Upper lobe of left lung (tissue), 6 donors: ENCODE measurements at regions not wholly inside any gene's neighbourhood (a gene's known extent, or its start where the extent isn't known, plus 50 kb on each side); places are given as distances from the start of the nearest gene placed in this dataset.
A peak's percentile ranks its signal among the peaks of the same experiment; 100 is the strongest.

Experiments used
- ATAC-seq, 2 donors: fragments of 200-7000 bp; cut with Tn5 transposase; one replicate each; pipeline ENCODE4 v1.9.1; 2022; ENCODE audit warnings: mild to moderate bottlenecking in 2 of 2, moderate library complexity in 2 of 2; ENCODE audit not compliant: low FRiP score in 2 of 2
- DNase-seq, 2 donors: peaks; one replicate each; pipeline ENCODE4 v3.0.0-alpha.2; 2019 to 2020
- H3K27ac ChIP-seq, 4 donors: fragments of 200-600 bp; sonication (generic); one replicate each; pipeline ENCODE4 v1.5.1; 2016 to 2019
- H3K27me3 ChIP-seq, 4 donors: fragments of 200-600 bp; sonication (generic); one replicate each; pipeline ENCODE4 v1.5.1; 2017 to 2019
- H3K36me3 ChIP-seq, 4 donors: fragments of 200-600 bp; sonication (generic); one replicate each; pipeline ENCODE4 v1.5.1; 2016 to 2019
- H3K4me1 ChIP-seq, 4 donors: fragments of 200-600 bp; sonication (generic); one replicate each; pipeline ENCODE4 v1.5.1; 2018 to 2019
- H3K4me3 ChIP-seq, 4 donors: fragments of 200-600 bp; sonication (generic); one replicate each; pipeline ENCODE4 v1.5.1; 2017 to 2019; ENCODE audit warnings: mild to moderate bottlenecking in 2 of 4, moderate library complexity in 1 of 4
- H3K9me3 ChIP-seq, 4 donors: fragments of 200-600 bp; sonication (generic); one replicate each; pipeline ENCODE4 v1.5.1; 2018 to 2019
- EP300 ChIP-seq, 4 donors: sonication (generic); formaldehyde crosslinking; IDR thresholded peaks; one replicate each; pipeline ENCODE4 v1.5.1; 2017; ENCODE audit warnings: antibody characterized with exemption in 4 of 4, control low read depth in 2 of 4
- POLR2A ChIP-seq, 4 donors: fragments of 450-650 bp; IDR thresholded peaks; one replicate each; pipeline ENCODE4 v1.5.1; 2016 to 2017; ENCODE audit warnings: antibody characterized with exemption in 4 of 4, mild to moderate bottlenecking in 2 of 4
- POLR2AphosphoS5 ChIP-seq, 2 donors: sonication (generic); formaldehyde crosslinking; IDR thresholded peaks; one replicate each; pipeline ENCODE4 v1.5.1; 2017; ENCODE audit warnings: antibody characterized with exemption in 2 of 2
- WGBS, 2 donors: methylation state at CpG; one replicate each; pipeline ENCODE4 v1.1.5; 2017 to 2018; 5-methylcytosine and 5-hydroxymethylcytosine counted together
- TF ChIP-seq, protein P1 (sequence below), 6 experiments: fragments of 450-650 bp in 4 of 6; fragments of 200-600 bp in 2 of 6; sonication (generic) in 2 of 6; IDR thresholded peaks; one replicate each; pipeline ENCODE4 v1.5.1; 2016 to 2019; ENCODE audit warnings: antibody characterized with exemption in 6 of 6
- donor health status: DM: no; HTN: no; CAD: no; lungs with moderate emphysema.
- donor health status: DM: no; HTN: yes; CAD: no; lungs with severe emphysema.

DNA sequence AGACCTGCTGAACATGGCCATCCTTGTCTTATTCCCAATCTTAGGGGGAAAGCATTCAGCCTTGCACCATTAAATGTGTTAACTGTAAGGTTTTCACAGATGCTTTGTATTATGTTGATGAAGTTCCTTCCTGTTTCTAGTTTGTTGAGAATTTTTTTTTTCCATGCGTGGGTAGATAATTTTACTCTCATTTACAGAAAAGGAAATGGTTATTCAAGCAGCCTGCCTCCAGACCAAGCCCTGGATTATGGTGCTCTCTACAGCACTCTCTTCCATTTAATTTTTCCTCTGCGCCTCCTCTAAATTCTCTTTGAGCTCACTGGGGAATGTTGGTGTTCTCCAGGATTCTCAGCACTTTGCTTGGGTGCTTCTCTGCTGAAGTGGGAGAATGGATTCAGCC is 179.3 kb upstream of the PZP start:
- Histone ChIP-seq H3K27me3 (no peaks in the 10 kb centered on the region), H3K36me3 (no peaks in the 10 kb centered on the region), H3K4me3 (no peak overlapping the region), H3K27ac (no peak overlapping the region), H3K4me1 (no peaks in the 10 kb centered on the region), H3K9me3 (no peaks in the 10 kb centered on the region)
- ATAC-seq = no peak
- DNase-seq = no peak
- TF ChIP-seq EP300 (IDR thresholded peaks at IDR 0.05) (no peak), POLR2A (IDR thresholded peaks at IDR 0.05) (no peak), POLR2AphosphoS5 (IDR thresholded peaks at IDR 0.05) (no peak)
- TF ChIP-seq, protein P1, sequence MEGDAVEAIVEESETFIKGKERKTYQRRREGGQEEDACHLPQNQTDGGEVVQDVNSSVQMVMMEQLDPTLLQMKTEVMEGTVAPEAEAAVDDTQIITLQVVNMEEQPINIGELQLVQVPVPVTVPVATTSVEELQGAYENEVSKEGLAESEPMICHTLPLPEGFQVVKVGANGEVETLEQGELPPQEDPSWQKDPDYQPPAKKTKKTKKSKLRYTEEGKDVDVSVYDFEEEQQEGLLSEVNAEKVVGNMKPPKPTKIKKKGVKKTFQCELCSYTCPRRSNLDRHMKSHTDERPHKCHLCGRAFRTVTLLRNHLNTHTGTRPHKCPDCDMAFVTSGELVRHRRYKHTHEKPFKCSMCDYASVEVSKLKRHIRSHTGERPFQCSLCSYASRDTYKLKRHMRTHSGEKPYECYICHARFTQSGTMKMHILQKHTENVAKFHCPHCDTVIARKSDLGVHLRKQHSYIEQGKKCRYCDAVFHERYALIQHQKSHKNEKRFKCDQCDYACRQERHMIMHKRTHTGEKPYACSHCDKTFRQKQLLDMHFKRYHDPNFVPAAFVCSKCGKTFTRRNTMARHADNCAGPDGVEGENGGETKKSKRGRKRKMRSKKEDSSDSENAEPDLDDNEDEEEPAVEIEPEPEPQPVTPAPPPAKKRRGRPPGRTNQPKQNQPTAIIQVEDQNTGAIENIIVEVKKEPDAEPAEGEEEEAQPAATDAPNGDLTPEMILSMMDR (IDR thresholded peaks at IDR 0.05) = no peak
- WGBS, 2 donors = 69 to 71% methylated on average over 2 of the region's 2 CpGs

- H3K4me3 ChIP-seq = no peak overlapping the region
- no peak for ATAC-seq
- no peaks in the 10 kb centered on the region for H3K9me3 ChIP-seq
- WGBS, 2 donors = 50 to 59% methylated on average over 4 of the region's 4 CpGs
- no peak overlapping the region for H3K27ac ChIP-seq
- TF ChIP-seq EP300 (IDR thresholded peaks at IDR 0.05) (no peak), POLR2A (IDR thresholded peaks at IDR 0.05) (no peak)
- no peaks in the 10 kb centered on the region for H3K36me3 ChIP-seq
- H3K4me1 ChIP-seq = peaks cover 0 to 4% (median 0%) of the 10 kb centered on the region in 4 donors
- DNase-seq = no peak
- no peaks in the 10 kb centered on the region for H3K27me3 ChIP-seq
These were observed 175.4 kb upstream of the PZP start for GRCh38 chr12:9383585-9383984.

DNA sequence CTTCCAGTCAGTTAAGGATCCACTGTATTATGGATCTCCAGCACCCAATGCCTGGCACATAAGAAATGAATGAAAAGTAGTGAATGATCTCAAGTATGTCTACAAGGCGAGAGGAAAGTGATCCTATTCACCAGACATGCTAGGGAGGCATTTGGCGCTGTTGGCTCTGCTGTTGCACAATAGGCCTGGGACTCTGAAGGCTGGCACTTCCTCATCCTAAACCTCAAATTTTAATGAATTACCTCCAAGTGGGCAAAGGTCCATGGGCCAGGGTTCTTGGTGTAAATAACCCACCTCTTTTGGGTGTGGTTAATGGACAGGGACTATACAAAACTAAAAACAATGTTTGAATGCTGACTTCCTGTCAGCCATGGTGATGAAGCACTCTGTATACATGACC is 173.4 kb upstream of the PZP start:
- no peak for DNase-seq

DNA sequence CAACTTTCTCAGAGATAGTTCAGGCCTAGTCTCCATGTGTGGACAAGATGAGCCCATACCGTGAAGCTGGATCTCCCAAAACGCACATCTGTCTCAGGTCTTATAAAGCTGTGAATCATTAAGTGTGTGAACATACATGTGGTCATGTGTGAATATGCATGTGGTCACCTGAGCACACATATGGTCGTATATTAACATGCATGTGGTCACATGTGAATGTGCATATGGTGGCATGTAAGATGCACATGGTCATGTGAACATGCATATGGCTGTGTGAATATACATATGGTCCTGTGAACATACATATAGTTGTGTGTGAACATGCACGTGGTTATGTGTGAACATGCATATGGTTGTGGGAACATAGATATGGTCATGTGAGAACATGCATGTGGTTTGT is 172.5 kb upstream of the PZP start:
- no peak for DNase-seq
- H3K4me3 ChIP-seq = no peak overlapping the region
- no peak for ATAC-seq
- no peaks in the 10 kb centered on the region for H3K27me3 ChIP-seq
- H3K27ac ChIP-seq = no peak overlapping the region
- no peaks in the 10 kb centered on the region for H3K36me3 ChIP-seq
- WGBS, 2 donors = 96 to 98% methylated on average over 4 of the region's 4 CpGs
- H3K9me3 ChIP-seq = no peaks in the 10 kb centered on the region
- H3K4me1 ChIP-seq = peaks cover 0 to 4% (median 0%) of the 10 kb centered on the region in 4 donors
- TF ChIP-seq, protein P1 (IDR thresholded peaks at IDR 0.05) = no peak
- TF ChIP-seq EP300 (IDR thresholded peaks at IDR 0.05) = no peak
- no peak for TF ChIP-seq POLR2A (IDR thresholded peaks at IDR 0.05)
- TF ChIP-seq POLR2AphosphoS5 (IDR thresholded peaks at IDR 0.05) = no peak

More for the DNA sequence above, 173.4 kb upstream of the PZP start:
- 44 to 48% methylated on average over 2 of the region's 2 CpGs for WGBS, 2 donors
- Histone ChIP-seq H3K9me3 (no peaks in the 10 kb centered on the region), H3K4me3 (no peak overlapping the region), H3K27ac (no peak overlapping the region), H3K27me3 (no peaks in the 10 kb centered on the region), H3K4me1 (peaks cover 0 to 4% (median 0%) of the 10 kb centered on the region in 4 donors), H3K36me3 (no peaks in the 10 kb centered on the region)
- no peak for ATAC-seq
- TF ChIP-seq EP300 (IDR thresholded peaks at IDR 0.05) = no peak
- TF ChIP-seq POLR2A (IDR thresholded peaks at IDR 0.05) = no peak
- TF ChIP-seq, protein P1 (IDR thresholded peaks at IDR 0.05) = no peak
- TF ChIP-seq POLR2AphosphoS5 (IDR thresholded peaks at IDR 0.05) = no peak

DNA sequence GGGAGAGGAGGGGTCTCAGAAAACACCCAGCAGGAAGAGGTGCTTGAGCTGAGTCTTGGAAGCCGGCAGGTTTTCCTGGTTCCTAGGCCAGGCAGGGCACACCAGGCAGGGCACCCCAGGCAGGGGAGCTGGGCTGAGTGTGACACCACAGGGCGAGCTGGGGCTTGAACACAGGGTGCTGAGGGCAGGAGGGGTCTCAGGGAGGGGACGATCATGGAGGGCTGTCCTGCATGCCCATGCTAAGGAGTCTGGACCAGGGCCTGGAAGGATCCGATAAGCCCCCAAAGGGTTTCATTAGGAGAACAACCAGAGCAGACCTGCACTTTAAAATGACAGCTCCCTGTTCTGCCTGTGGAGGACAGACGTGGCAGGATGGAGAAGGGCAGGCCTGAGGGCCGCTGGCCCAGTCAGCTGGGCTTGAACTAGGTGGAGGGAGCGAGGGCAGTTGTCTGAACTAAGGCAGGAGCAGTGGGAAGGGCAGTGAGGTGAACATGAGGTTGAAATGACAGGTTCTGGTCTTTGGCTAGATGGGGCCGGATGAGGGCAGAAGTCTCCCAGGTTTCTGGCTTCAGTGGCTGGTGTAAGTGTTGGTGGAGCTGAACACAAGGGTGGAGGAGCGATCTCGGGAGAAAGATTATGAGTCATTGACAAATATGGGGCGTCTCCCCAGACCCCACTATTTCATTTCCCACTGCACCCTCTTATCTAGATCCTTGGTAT is 171.0 kb upstream of the PZP start:
- ATAC-seq = peak in 1 of 2 donors; percentile 50

More for the DNA sequence above, 171.0 kb upstream of the PZP start:
- 85 to 91% methylated on average over 8 to 11 of the region's 11 CpGs for WGBS, 2 donors
- Histone ChIP-seq H3K4me3 (no peak overlapping the region), H3K36me3 (no peaks in the 10 kb centered on the region), H3K9me3 (no peaks in the 10 kb centered on the region), H3K27ac (no peak overlapping the region), H3K4me1 (peaks cover 0 to 4% (median 0%) of the 10 kb centered on the region in 4 donors), H3K27me3 (no peaks in the 10 kb centered on the region)
- peak in 1 of 2 donors; percentile 42 for DNase-seq
- TF ChIP-seq POLR2A (IDR thresholded peaks at IDR 0.05) = no peak
- TF ChIP-seq, protein P1 (IDR thresholded peaks at IDR 0.05) = no peak
- TF ChIP-seq POLR2AphosphoS5 (IDR thresholded peaks at IDR 0.05) = no peak
- TF ChIP-seq EP300 (IDR thresholded peaks at IDR 0.05) = no peak
